IMR-90 (cell line): ENCODE measurements at regions not wholly inside any gene's neighbourhood (a gene's known extent, or its start where the extent isn't known, plus 50 kb on each side); places are given as distances from the start of the nearest gene placed in this dataset.

ENCODE experiments used
- ATAC-seq: fragments of 200-7000 bp; cut with Tn5 transposase; 2 replicates; pipeline ENCODE4 v1.9.1; 2020; ENCODE audit warnings: low read depth, mild to moderate bottlenecking, moderate library complexity
- BruUV-seq: library from RNA; stranded (reverse); fragments of 400-500 nt; replicated peaks from 2 replicates; lab custom pipeline; 2021; lab: Mats Ljungman, UMichigan
- CTCF ChIA-PET: fragments of 300-600 bp; formaldehyde crosslinking; extraction: SDS; loops from one replicate; lab custom pipeline; 2021; ENCODE audit warnings: antibody characterized with exemption; lab: Yijun Ruan, JAX
- POLR2A ChIA-PET: fragments of 300-600 bp; sonication (Branson Sonifier 250); formaldehyde crosslinking; loops from one replicate; lab custom pipeline; 2022; ENCODE audit warnings: antibody characterized with exemption; ENCODE audit not compliant: unreplicated experiment; lab: Charles Lee
- DNase-seq: peaks from one replicate; pipeline ENCODE4 v3.0.0; 2013
- H2AFZ ChIP-seq: replicated peaks from 2 replicates; pipeline ENCODE3; 2013; ENCODE audit warnings: low read length, mild to moderate bottlenecking; ENCODE audit not compliant: poor library complexity
- H2AK5ac ChIP-seq: 2 replicates; pipeline ENCODE4 v1.6.1; 2013; ENCODE audit warnings: low read depth, low read length, inconsistent platforms
- H2AK9ac ChIP-seq: replicated peaks from 2 replicates; pipeline ENCODE3; 2013; ENCODE audit warnings: mild to moderate bottlenecking, low read depth, low read length, moderate library complexity; ENCODE audit not compliant: poor library complexity
- H2BK120ac ChIP-seq: 2 replicates; pipeline ENCODE4 v1.6.1; 2013; ENCODE audit warnings: low read depth, low read length, inconsistent platforms
- H2BK15ac ChIP-seq: 3 replicates; pipeline ENCODE4 v1.6.1; 2013; ENCODE audit warnings: low read depth, low read length, inconsistent platforms
- H2BK20ac ChIP-seq: 2 replicates; pipeline ENCODE4 v1.6.1; 2013; ENCODE audit warnings: low read depth, mild to moderate bottlenecking, inconsistent platforms, low read length, moderate library complexity
- H2BK5ac ChIP-seq: 2 replicates; pipeline ENCODE4 v1.6.1; 2013; ENCODE audit warnings: mild to moderate bottlenecking, low read depth, low read length, inconsistent platforms; ENCODE audit not compliant: poor library complexity, severe bottlenecking
- H3K14ac ChIP-seq: replicated peaks from 2 replicates; pipeline ENCODE4 v1.6.1; 2013; ENCODE audit warnings: low read depth, low read length, inconsistent platforms
- H3K18ac ChIP-seq: 2 replicates; pipeline ENCODE4 v1.6.1; 2013; ENCODE audit warnings: low read depth, low read length, control low read depth
- H3K23ac ChIP-seq: 2 replicates; pipeline ENCODE4 v1.6.1; 2013; ENCODE audit warnings: low read depth, low read length, inconsistent platforms
- H3K27ac ChIP-seq: 2 replicates; pipeline ENCODE4 v1.5.1; 2013; ENCODE audit warnings: mild to moderate bottlenecking, control low read depth, low read length; ENCODE audit not compliant: insufficient read depth
- H3K27me3 ChIP-seq: 2 replicates; pipeline ENCODE4 v1.6.1; 2013; ENCODE audit warnings: low read length; ENCODE audit not compliant: control insufficient read depth, insufficient read depth
- H3K36me3 ChIP-seq: 2 replicates; pipeline ENCODE4 v1.6.1; 2013; ENCODE audit warnings: low read length, mixed read lengths; ENCODE audit not compliant: control insufficient read depth, insufficient read depth
- H3K4ac ChIP-seq: 2 replicates; pipeline ENCODE4 v1.6.1; 2013; ENCODE audit warnings: low read depth, low read length, inconsistent platforms
- H3K4me1 ChIP-seq: 2 replicates; pipeline ENCODE4 v1.6.1; 2013; ENCODE audit warnings: low read length, mixed read lengths; ENCODE audit not compliant: control insufficient read depth, insufficient read depth
- H3K4me2 ChIP-seq: 2 replicates; pipeline ENCODE4 v1.6.1; 2013; ENCODE audit warnings: low read depth, mild to moderate bottlenecking, control low read depth, low read length, moderate library complexity
- H3K4me3 ChIP-seq: 2 replicates; pipeline ENCODE4 v1.5.1; 2013; ENCODE audit warnings: low read depth, mild to moderate bottlenecking, control low read depth, low read length, moderate library complexity; ENCODE audit not compliant: insufficient read depth
- H3K56ac ChIP-seq: 2 replicates; pipeline ENCODE4 v1.6.1; 2013; ENCODE audit warnings: low read length, inconsistent platforms; ENCODE audit not compliant: insufficient read depth; ENCODE audit errors: extremely low read depth
- H3K79me1 ChIP-seq, 2 experiments: 2 replicates each; pipeline ENCODE4 v1.6.1; 2013; ENCODE audit warnings: low read length in 2 of 2, inconsistent platforms in 1 of 2, low read depth in 1 of 2
- H3K9ac ChIP-seq: 2 replicates; pipeline ENCODE4 v1.6.1; 2013; ENCODE audit warnings: low read depth, low read length, control low read depth
- H3K9me1 ChIP-seq: 2 replicates; pipeline ENCODE4 v1.6.1; 2013; ENCODE audit warnings: low read length, inconsistent platforms; ENCODE audit not compliant: insufficient read depth
- H3K9me3 ChIP-seq: 2 replicates; pipeline ENCODE4 v1.6.1; 2013; ENCODE audit warnings: low read length; ENCODE audit not compliant: control insufficient read depth, insufficient read depth
- H4K20me1 ChIP-seq: 2 replicates; pipeline ENCODE4 v1.6.1; 2013; ENCODE audit warnings: low read length, inconsistent platforms; ENCODE audit not compliant: insufficient read depth
- H4K5ac ChIP-seq: 2 replicates; pipeline ENCODE4 v1.6.1; 2013; ENCODE audit warnings: mild to moderate bottlenecking, low read depth, low read length, control low read depth
- H4K8ac ChIP-seq, 2 experiments: 2 replicates each; pipeline ENCODE4 v1.6.1; 2013; ENCODE audit warnings: low read depth in 2 of 2, low read length in 2 of 2, control low read depth in 1 of 2, inconsistent platforms in 1 of 2
- H4K91ac ChIP-seq: 2 replicates; pipeline ENCODE4 v1.6.1; 2013; ENCODE audit warnings: low read depth, low read length, inconsistent platforms; ENCODE audit not compliant: insufficient read depth
- CEBPB ChIP-seq: IDR thresholded peaks from 2 replicates; pipeline ENCODE4 v1.6.1; 2012; ENCODE audit warnings: low read depth, low read length, improper control_type of control experiment
- CTCF ChIP-seq: conservative IDR thresholded peaks from 2 replicates; pipeline ENCODE4 v1.5.1; 2012; ENCODE audit warnings: mild to moderate bottlenecking, low read depth, low read length, improper control_type of control experiment
- NFE2L2 ChIP-seq: fragments of 150-350 bp; IDR thresholded peaks from 2 replicates; pipeline ENCODE4 v1.6.1; 2016; ENCODE audit warnings: low read depth, mild to moderate bottlenecking, low read length
- POLR2A ChIP-seq: IDR thresholded peaks from 2 replicates; pipeline ENCODE4 v1.6.1; 2012; ENCODE audit warnings: mild to moderate bottlenecking, low read depth, low read length
- RAD21 ChIP-seq: IDR thresholded peaks from 2 replicates; pipeline ENCODE4 v1.6.1; 2012; ENCODE audit warnings: low read length, improper control_type of control experiment
- RCOR1 ChIP-seq: IDR thresholded peaks from 2 replicates; pipeline ENCODE4 v1.6.1; 2012; ENCODE audit warnings: mild to moderate bottlenecking, low read length, improper control_type of control experiment; ENCODE audit not compliant: insufficient replicate concordance
- RFX5 ChIP-seq: IDR thresholded peaks from 2 replicates; pipeline ENCODE4 v1.8.0; 2012; ENCODE audit warnings: low read depth, mild to moderate bottlenecking, low read length, moderate library complexity
- SMC3 ChIP-seq: fragments of 150-350 bp; IDR thresholded peaks from 2 replicates; pipeline ENCODE4 v1.6.1; 2016; ENCODE audit warnings: low read depth, mild to moderate bottlenecking, antibody characterized with exemption, low read length, moderate library complexity
- WGBS, 2 experiments: methylation state at CpG; one replicate each; pipeline versions ENCODE4 v1.1.5 to v1.1.7; 2013; ENCODE audit warnings: missing lambda C conversion rate in 2 of 2; ENCODE audit not compliant: insufficient read length in 1 of 2; ENCODE audit errors: extremely low coverage in 2 of 2; 5-methylcytosine and 5-hydroxymethylcytosine counted together
- dilution Hi-C: fragments of 300-500 bp; cut with HindIII; formaldehyde crosslinking; loops from one replicate; pipeline ENCODE4 v1.14.3; 2018; ENCODE audit warnings: low sequenced_read_pairs; ENCODE audit not compliant: unreplicated experiment
- in situ Hi-C: fragments of 300-500 bp; cut with MboI; formaldehyde crosslinking; loops from 3 replicates; pipeline ENCODE4 v1.14.3; 2019; ENCODE audit warnings: low sequenced_read_pairs, inconsistent platforms, mixed read lengths
- intact Hi-C: fragments of 100-400 bp; cut with micrococcal nuclease; formaldehyde crosslinking; loops from 2 replicates; pipeline ENCODE4 v1.10.0; 2022

GRCh38 chr6:92404281-92404680, 1015.1 kb downstream of the EPHA7 start:
- ChIA-PET POLR2A (no interaction called here), CTCF (no interaction called here)
- H2BK120ac ChIP-seq: no peak overlapping the region
- H2BK20ac ChIP-seq: no peak overlapping the region
- no peaks in the 10 kb centered on the region for H3K9me3 ChIP-seq
- H2AK9ac ChIP-seq: no peak overlapping the region
- no TSS peak for BruUV-seq
- H3K9ac ChIP-seq: no peak overlapping the region
- no peaks in the 10 kb centered on the region for H3K79me1 ChIP-seq
- H3K18ac ChIP-seq: no peak overlapping the region
- H3K36me3 ChIP-seq: no peaks in the 10 kb centered on the region
- dilution Hi-C loops: no loop called here
- H2AFZ ChIP-seq: no peak overlapping the region
- no peaks in the 10 kb centered on the region for H4K20me1 ChIP-seq
- no peaks in the 10 kb centered on the region for H3K27me3 ChIP-seq
- H2BK15ac ChIP-seq: no peak overlapping the region
- no peak overlapping the region for H3K27ac ChIP-seq
- H3K4me3 ChIP-seq: no peak overlapping the region
- no CpG with 5 or more reads among the region's 2 CpGs for WGBS, 2 experiments
- in situ Hi-C loops: no loop called here
- no peaks in the 10 kb centered on the region for H3K9me1 ChIP-seq
- H4K91ac ChIP-seq: no peak overlapping the region
- no peak overlapping the region for H3K23ac ChIP-seq
- H2BK5ac ChIP-seq: no peak overlapping the region
- DNase-seq (no peak), ATAC-seq (no peak)
- H2AK5ac ChIP-seq: no peak overlapping the region
- intact Hi-C loops: no loop called here
- TF ChIP-seq SMC3 (no peak), RAD21 (no peak), NFE2L2 (no peak), CEBPB (no peak), POLR2A (no peak), CTCF (no peak), RCOR1 (no peak), RFX5 (no peak)
- H3K4me1 ChIP-seq: no peaks in the 10 kb centered on the region
- no peak overlapping the region for H3K14ac ChIP-seq
- no peak overlapping the region for H3K56ac ChIP-seq
- no peak overlapping the region for H4K5ac ChIP-seq
- H4K8ac ChIP-seq: no peak overlapping the region
- H3K4me2 ChIP-seq: no peak overlapping the region
- H3K4ac ChIP-seq: no peak overlapping the region
